PC-9 (cell line): ENCODE measurements at regions not wholly inside any gene's neighbourhood (a gene's known extent, or its start where the extent isn't known, plus 50 kb on each side); places are given as distances from the start of the nearest gene placed in this dataset.
A peak's percentile ranks its signal among the peaks of the same experiment; 100 is the strongest.

ENCODE experiments used
- BruUV-seq: library from RNA; stranded (reverse); fragments of 400-500 nt; replicated peaks from 2 replicates; lab custom pipeline; 2021; lab: Mats Ljungman, UMichigan
- CTCF ChIA-PET: fragments of 300-600 bp; sonication (Branson Sonifier 250); formaldehyde crosslinking; loops from one replicate; lab custom pipeline; 2022; ENCODE audit warnings: antibody characterized with exemption; lab: Charles Lee
- POLR2A ChIA-PET: fragments of 300-600 bp; sonication (Branson Sonifier 250); formaldehyde crosslinking; loops from one replicate; lab custom pipeline; 2022; ENCODE audit warnings: antibody characterized with exemption; ENCODE audit not compliant: unreplicated experiment; lab: Charles Lee
- DNase-seq, 2 experiments: peaks; one replicate each; pipeline versions ENCODE4 v3.0.0 to v3.0.0-alpha.2; 2015 to 2022; ENCODE audit warnings: mixed read lengths in 1 of 2
- H2AFZ ChIP-seq: fragments of 200-600 bp; sonication (generic); 2 replicates; pipeline ENCODE4 v1.8.1; 2017; ENCODE audit warnings: antibody characterized with exemption
- H3F3A ChIP-seq: fragments of 200-600 bp; sonication (generic); 2 replicates; pipeline ENCODE4 v1.8.1; 2017; ENCODE audit warnings: antibody characterized with exemption, mild to moderate bottlenecking, low read depth; ENCODE audit not compliant: insufficient read depth
- H3K27ac ChIP-seq: fragments of 200-600 bp; sonication (generic); 2 replicates; pipeline ENCODE4 v1.6.1; 2016; ENCODE audit warnings: mixed run types
- H3K27me3 ChIP-seq: fragments of 200-600 bp; sonication (generic); 2 replicates; pipeline ENCODE4 v1.6.1; 2016; ENCODE audit warnings: low read depth, mixed run types; ENCODE audit not compliant: insufficient read depth
- H3K36me3 ChIP-seq: fragments of 200-600 bp; sonication (generic); 2 replicates; pipeline ENCODE4 v1.6.1; 2016; ENCODE audit warnings: low read depth, mixed run types
- H3K4me1 ChIP-seq: fragments of 200-600 bp; sonication (generic); replicated peaks from 2 replicates; pipeline ENCODE4 v1.6.1; 2016; ENCODE audit warnings: mixed run types; ENCODE audit not compliant: insufficient read depth
- H3K4me2 ChIP-seq: fragments of 200-600 bp; sonication (generic); 2 replicates; pipeline ENCODE4 v1.6.1; 2017; ENCODE audit warnings: mixed run types
- H3K4me3 ChIP-seq: fragments of 200-600 bp; sonication (generic); 2 replicates; pipeline ENCODE4 v1.6.1; 2016; ENCODE audit warnings: mixed run types
- H3K79me2 ChIP-seq: fragments of 200-600 bp; sonication (generic); 2 replicates; pipeline ENCODE4 v1.6.1; 2017; ENCODE audit warnings: low read depth, mixed run types
- H3K9me2 ChIP-seq: fragments of 200-600 bp; sonication (generic); 2 replicates; pipeline ENCODE4 v1.8.1; 2017; ENCODE audit warnings: mild to moderate bottlenecking; ENCODE audit not compliant: insufficient read depth
- H3K9me3 ChIP-seq: fragments of 200-600 bp; sonication (generic); 2 replicates; pipeline ENCODE4 v1.8.1; 2016; ENCODE audit warnings: low read depth; ENCODE audit not compliant: insufficient read depth
- H4K20me1 ChIP-seq: fragments of 200-600 bp; sonication (generic); 2 replicates; pipeline ENCODE4 v1.8.1; 2017; ENCODE audit not compliant: insufficient read depth
- CTCF ChIP-seq: fragments of 200-600 bp; sonication (generic); conservative IDR thresholded peaks from 2 replicates; pipeline ENCODE4 v1.6.1; 2017; ENCODE audit warnings: mixed run types, antibody characterized with exemption, mild to moderate bottlenecking, moderate library complexity
- EZH2 ChIP-seq: fragments of 200-600 bp; sonication (generic); IDR thresholded peaks from 2 replicates; pipeline ENCODE4 v1.8.0; 2017; ENCODE audit warnings: antibody characterized with exemption, low read depth
- intact Hi-C: fragments of 100-400 bp; cut with micrococcal nuclease; formaldehyde crosslinking; loops from one replicate; pipeline ENCODE4 v1.10.0; 2022; ENCODE audit not compliant: unreplicated experiment

DNA sequence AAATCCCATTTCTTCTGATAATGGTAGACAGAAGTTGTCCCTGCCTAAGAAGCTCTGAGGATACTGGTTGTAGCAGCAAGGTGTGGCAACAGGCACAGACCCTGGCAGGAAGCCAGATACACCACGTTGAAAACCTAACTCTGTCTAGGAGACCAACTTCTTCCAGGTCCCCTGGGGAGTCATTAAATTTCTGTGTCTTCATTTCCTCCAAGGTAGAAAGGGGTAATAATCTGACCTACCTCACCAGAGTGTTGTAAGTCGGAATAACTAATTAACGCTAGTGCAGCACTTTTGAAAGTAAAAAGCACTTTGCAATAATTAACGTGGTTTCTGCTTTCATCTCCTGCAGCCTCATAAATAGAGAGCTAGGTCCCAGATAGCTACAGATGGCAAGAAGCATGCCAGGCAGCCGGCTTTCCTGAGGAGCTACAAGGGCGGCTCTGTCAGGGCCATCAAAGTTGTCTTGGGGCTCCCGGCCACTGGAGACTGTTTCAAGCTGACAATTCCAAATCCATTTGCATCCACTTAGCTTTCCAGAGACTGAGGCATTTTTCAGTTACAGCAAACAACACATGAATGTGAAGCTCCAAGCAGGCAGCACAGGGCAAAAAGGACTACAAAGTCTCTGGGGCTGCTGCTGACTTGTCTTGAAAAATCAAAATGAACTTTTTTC is 176.2 kb downstream of the FOXO1 start:
- Histone ChIP-seq H3K4me2 (no peak overlapping the region), H3K27me3 (no peaks in the 10 kb centered on the region), H3K27ac (no peak overlapping the region), H3F3A (no peaks in the 10 kb centered on the region), H3K9me3 (no peaks in the 10 kb centered on the region), H3K79me2 (no peaks in the 10 kb centered on the region), H4K20me1 (no peaks in the 10 kb centered on the region), H2AFZ (no peak overlapping the region), H3K9me2 (no peaks in the 10 kb centered on the region), H3K4me1 (no peaks in the 10 kb centered on the region), H3K4me3 (no peak overlapping the region), H3K36me3 (no peaks in the 10 kb centered on the region)
- ChIA-PET POLR2A (no interaction called here), CTCF (no interaction called here)
- TF ChIP-seq EZH2, result no peak
- DNase-seq, result peak in 1 of 2 experiments; percentile 11
- intact Hi-C loops, result no loop called here
- no TSS peak for BruUV-seq

GRCh38 chr13:40492511-40492910 is 173.9 kb downstream of the FOXO1 start:
- no peaks in the 10 kb centered on the region for H3K9me3 ChIP-seq
- H3K4me2 ChIP-seq, result no peak overlapping the region
- no peak overlapping the region for H3K4me3 ChIP-seq
- DNase-seq, result no peak
- H3K27ac ChIP-seq, result no peak overlapping the region
- BruUV-seq, result no TSS peak
- TF ChIP-seq CTCF (no peak), EZH2 (no peak)
- peaks cover 7% of the 10 kb centered on the region; the same call in 1 of the 2 replicates for H3K4me1 ChIP-seq
- no peaks in the 10 kb centered on the region for H3K36me3 ChIP-seq
- ChIA-PET POLR2A (no interaction called here), CTCF (no interaction called here)
- no peaks in the 10 kb centered on the region for H3K27me3 ChIP-seq
- no peaks in the 10 kb centered on the region for H3F3A ChIP-seq
- H2AFZ ChIP-seq, result no peak overlapping the region
- no peaks in the 10 kb centered on the region for H3K79me2 ChIP-seq
- H3K9me2 ChIP-seq, result no peaks in the 10 kb centered on the region
- H4K20me1 ChIP-seq, result no peaks in the 10 kb centered on the region
- intact Hi-C loops, result no loop called here

DNA sequence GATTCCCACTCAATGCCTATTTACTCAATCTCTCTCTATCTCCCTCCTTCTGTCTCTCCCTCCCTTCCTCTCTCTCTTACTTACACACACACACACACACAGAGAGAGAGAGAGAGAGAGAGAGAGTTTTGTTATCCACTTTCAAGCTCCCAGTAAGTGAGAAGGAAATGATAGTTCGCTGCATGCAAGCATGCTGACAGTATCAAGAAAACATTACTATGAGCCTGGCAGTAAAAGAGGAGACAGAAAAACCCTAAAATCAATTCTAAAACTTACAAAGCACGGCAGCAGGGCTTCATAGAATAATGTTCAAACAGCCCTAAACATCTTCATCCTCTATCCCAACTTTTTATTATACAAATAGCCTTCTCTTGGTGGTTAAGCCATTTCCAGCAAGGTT is 171.9 kb downstream of the FOXO1 start:
- no peak for TF ChIP-seq CTCF
- TF ChIP-seq EZH2, result no peak
- POLR2A ChIA-PET, result no interaction called here

More for the DNA sequence above, 171.9 kb downstream of the FOXO1 start:
- no peak overlapping the region for H2AFZ ChIP-seq
- H3K79me2 ChIP-seq, result no peaks in the 10 kb centered on the region
- intact Hi-C loops, result no loop called here
- H3F3A ChIP-seq, result no peaks in the 10 kb centered on the region
- peaks cover 7% of the 10 kb centered on the region; the same call in 1 of the 2 replicates for H3K4me1 ChIP-seq
- no peak overlapping the region for H3K27ac ChIP-seq
- CTCF ChIA-PET, result no interaction called here
- H3K4me3 ChIP-seq, result no peak overlapping the region
- H3K9me3 ChIP-seq, result no peaks in the 10 kb centered on the region
- no peaks in the 10 kb centered on the region for H3K27me3 ChIP-seq
- no TSS peak for BruUV-seq
- no peak for DNase-seq
- H3K36me3 ChIP-seq, result no peaks in the 10 kb centered on the region
- no peaks in the 10 kb centered on the region for H4K20me1 ChIP-seq
- H3K9me2 ChIP-seq, result no peaks in the 10 kb centered on the region
- H3K4me2 ChIP-seq, result no peak overlapping the region
